CD4-positive, CD25-positive, alpha-beta regulatory T cell (primary cell): ENCODE measurements at regions not wholly inside any gene's neighbourhood (a gene's known extent, or its start where the extent isn't known, plus 50 kb on each side); places are given as distances from the start of the nearest gene placed in this dataset.

Experiments
- ATAC-seq, 2 donors: fragments of 150-1000 bp; cut with Tn5 transposase; one replicate each; pipeline ENCODE4 v1.10.0; 2021; ENCODE audit warnings: low read depth in 2 of 2, moderate number of reproducible peaks in 2 of 2, moderate library complexity in 1 of 2
- DNase-seq, 3 donors: peaks; one replicate each; pipeline versions ENCODE4 v3.0.0 to v3.0.0-alpha.2; 2012 to 2022; ENCODE audit warnings: mixed read lengths in 1 of 3
- H3K27ac ChIP-seq: one replicate; pipeline ENCODE4 v1.7.0; 2013; ENCODE audit warnings: mild to moderate bottlenecking, low read length; ENCODE audit not compliant: insufficient read depth, poor library complexity, severe bottlenecking
- H3K27me3 ChIP-seq: one replicate; pipeline ENCODE4 v1.7.0; 2013; ENCODE audit warnings: low read length; ENCODE audit not compliant: control insufficient read depth, insufficient read depth
- H3K36me3 ChIP-seq: one replicate; pipeline ENCODE4 v1.7.0; 2013; ENCODE audit warnings: mild to moderate bottlenecking, low read length, moderate library complexity; ENCODE audit not compliant: control insufficient read depth, insufficient read depth
- H3K4me1 ChIP-seq: 2 replicates; pipeline ENCODE4 v1.7.0; 2013; ENCODE audit warnings: mild to moderate bottlenecking, low read length; ENCODE audit not compliant: insufficient read depth, control insufficient read depth, poor library complexity, severe bottlenecking
- H3K4me3 ChIP-seq: one replicate; pipeline ENCODE4 v1.7.0; 2013; ENCODE audit warnings: low read depth, mild to moderate bottlenecking, low read length, moderate library complexity
- H3K9me3 ChIP-seq, 2 experiments: 1 replicate in 1 of 2; 2 replicates in 1 of 2; pipeline ENCODE4 v1.7.0; 2013; ENCODE audit warnings: low read length in 2 of 2, mild to moderate bottlenecking in 1 of 2, moderate library complexity in 1 of 2; ENCODE audit not compliant: control insufficient read depth in 2 of 2
- H3K27ac Mint-ChIP-seq, 3 donors: one replicate each; pipeline ENCODE4 v1.8.0; 2020 to 2022; ENCODE audit warnings: mild to moderate bottlenecking in 3 of 3, mixed read lengths in 3 of 3, moderate library complexity in 2 of 3
- H3K27me3 Mint-ChIP-seq: one replicate; pipeline ENCODE4 v1.8.0; 2022; ENCODE audit warnings: mild to moderate bottlenecking, mixed read lengths
- H3K36me3 Mint-ChIP-seq: one replicate; pipeline ENCODE4 v1.8.0; 2020; ENCODE audit warnings: mixed read lengths
- H3K4me1 Mint-ChIP-seq, 4 donors: one replicate each; pipeline ENCODE4 v1.8.0; 2020 to 2022; ENCODE audit warnings: mixed read lengths in 4 of 4, mild to moderate bottlenecking in 1 of 4
- H3K4me3 Mint-ChIP-seq, 4 donors: one replicate each; pipeline ENCODE4 v1.8.0; 2020 to 2022; ENCODE audit warnings: mild to moderate bottlenecking in 4 of 4, mixed read lengths in 4 of 4, moderate library complexity in 3 of 4
- H3K9me3 Mint-ChIP-seq, 7 donors: one replicate each; pipeline ENCODE4 v1.8.0; 2020 to 2022; ENCODE audit warnings: mixed read lengths in 7 of 7, mild to moderate bottlenecking in 3 of 7, moderate library complexity in 2 of 7

DNA sequence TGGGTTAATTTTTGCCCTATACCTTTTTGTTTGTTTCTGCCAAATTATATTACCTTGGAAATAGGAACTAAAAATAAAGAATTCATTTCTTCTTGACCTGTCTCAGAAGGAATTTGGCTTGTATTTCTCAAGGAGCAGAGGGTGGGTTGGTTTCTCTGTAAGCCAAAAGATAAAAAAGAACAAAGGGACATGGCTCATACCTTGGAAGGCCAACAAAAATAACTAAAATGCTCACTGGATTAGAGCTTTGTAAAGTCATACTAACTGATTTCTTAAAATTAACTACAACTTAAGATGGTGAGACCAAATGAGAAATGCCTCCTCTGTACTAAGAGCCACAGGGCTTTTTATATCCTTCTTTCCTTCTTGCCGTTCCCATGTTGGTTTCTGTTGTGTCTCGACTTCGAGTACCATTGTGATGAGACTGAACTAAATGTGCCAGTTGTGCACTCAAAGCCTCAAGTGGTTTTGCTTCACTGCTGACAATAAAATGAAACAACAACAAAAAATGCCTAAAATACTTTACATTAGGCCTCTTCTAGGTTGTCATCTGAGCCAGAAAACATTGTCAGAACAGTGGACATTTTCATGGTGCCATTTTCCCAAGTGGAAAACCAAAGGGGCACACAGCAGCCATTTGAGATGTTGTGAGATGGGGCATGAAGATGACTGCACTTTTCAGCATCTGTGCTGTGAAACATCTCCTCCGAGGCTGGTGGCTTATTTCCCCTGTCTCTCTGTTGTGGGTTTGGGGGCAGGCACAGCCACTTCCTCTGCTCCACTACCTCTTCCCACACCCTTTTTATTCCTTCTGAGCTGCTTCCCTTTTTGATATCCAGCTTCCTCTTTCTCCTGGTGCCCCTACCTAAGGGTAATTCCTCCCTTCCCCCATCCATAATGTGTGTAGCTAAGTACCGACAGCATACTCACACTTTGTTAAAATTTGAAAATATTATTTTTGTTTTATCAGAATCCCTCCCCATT, 51.8 kb upstream of the AGR3 start:
- peak overlapping the region in 2 of 4 donors; percentile 60 to 66 for H3K4me3 Mint-ChIP-seq
- H3K4me1 ChIP-seq = peaks cover 15% of the 10 kb centered on the region
- H3K27me3 ChIP-seq = no peaks in the 10 kb centered on the region
- H3K36me3 ChIP-seq = no peaks in the 10 kb centered on the region
- H3K4me1 Mint-ChIP-seq = peaks cover 12 to 43% (median 22%) of the 10 kb centered on the region in 4 donors
- peak overlapping the region in 2 of 3 donors; percentile 27 to 29 for H3K27ac Mint-ChIP-seq
- no peaks in the 10 kb centered on the region for H3K27me3 Mint-ChIP-seq
- no peaks in the 10 kb centered on the region for H3K9me3 ChIP-seq
- H3K27ac ChIP-seq = no peak overlapping the region
- ATAC-seq = peak; percentile 28 to 56
- peak overlapping the region; percentile 23 for H3K4me3 ChIP-seq
- H3K36me3 Mint-ChIP-seq = no peaks in the 10 kb centered on the region
- peak in 1 of 3 donors; percentile 34 for DNase-seq
- peaks cover 0 to 1% (median 0%) of the 10 kb centered on the region in 7 donors for H3K9me3 Mint-ChIP-seq

DNA sequence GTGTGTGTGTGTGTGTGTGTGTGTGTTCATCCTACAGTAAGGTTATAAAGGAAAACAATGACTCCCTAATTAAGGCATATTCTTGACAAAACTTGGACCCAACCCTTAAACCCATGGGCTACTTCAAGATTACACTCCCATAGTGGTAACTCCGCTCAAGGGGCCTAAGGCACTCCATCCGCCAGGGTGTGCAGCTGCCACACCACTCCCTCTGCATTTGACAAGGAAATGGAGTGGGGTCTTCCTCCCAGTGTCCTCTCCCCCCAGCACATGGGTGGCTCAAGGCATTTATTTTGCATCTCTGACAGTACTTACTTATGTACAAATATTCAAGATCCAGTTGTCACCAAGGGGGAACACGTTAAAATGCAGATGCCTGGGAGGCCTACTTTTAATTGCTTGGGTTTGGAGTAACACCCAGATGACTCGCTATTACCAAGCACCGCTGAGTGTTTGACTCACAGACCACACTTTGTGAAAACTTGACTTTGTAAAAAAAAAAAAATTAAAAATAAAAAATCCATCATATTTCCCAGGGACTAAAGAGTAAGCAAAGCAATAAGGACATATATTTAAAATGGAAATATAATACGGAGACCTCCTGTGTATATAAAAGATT, 53.0 kb upstream of the AGR3 start:
- no peaks in the 10 kb centered on the region for H3K27me3 Mint-ChIP-seq
- no peak overlapping the region for H3K27ac ChIP-seq
- no peaks in the 10 kb centered on the region for H3K27me3 ChIP-seq
- H3K4me1 Mint-ChIP-seq = peaks cover 15 to 39% (median 22%) of the 10 kb centered on the region in 4 donors
- H3K4me3 ChIP-seq = no peak overlapping the region
- ATAC-seq (no peak), DNase-seq (no peak)
- H3K36me3 ChIP-seq = no peaks in the 10 kb centered on the region
- H3K36me3 Mint-ChIP-seq = no peaks in the 10 kb centered on the region
- no peaks in the 10 kb centered on the region for H3K9me3 ChIP-seq
- H3K9me3 Mint-ChIP-seq = peaks cover 0 to 1% (median 0%) of the 10 kb centered on the region in 7 donors
- H3K4me1 ChIP-seq = peaks cover 15% of the 10 kb centered on the region
- H3K27ac Mint-ChIP-seq = no peak overlapping the region
- H3K4me3 Mint-ChIP-seq = no peak overlapping the region

DNA sequence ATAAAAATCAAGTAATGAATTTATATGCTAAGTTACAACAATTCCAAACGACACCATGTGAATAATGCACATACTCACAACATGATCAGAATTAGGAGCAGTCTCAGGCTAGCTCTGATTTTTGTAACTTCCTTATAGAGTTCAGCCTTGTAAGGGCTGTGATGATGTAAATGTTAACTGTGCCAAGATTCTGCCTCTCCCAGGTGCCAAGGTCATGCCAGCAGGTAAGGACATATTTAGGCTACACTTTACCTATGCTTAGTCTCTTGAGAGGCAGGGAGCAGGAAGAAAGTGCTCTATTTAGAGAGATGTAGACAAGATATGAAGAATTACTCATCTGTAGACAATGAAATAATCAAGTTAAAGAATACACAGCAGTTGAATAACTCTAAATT, 53.6 kb upstream of the AGR3 start:
- H3K4me1 Mint-ChIP-seq = peaks cover 18 to 34% (median 23%) of the 10 kb centered on the region in 4 donors
- no peak for ATAC-seq

DNA sequence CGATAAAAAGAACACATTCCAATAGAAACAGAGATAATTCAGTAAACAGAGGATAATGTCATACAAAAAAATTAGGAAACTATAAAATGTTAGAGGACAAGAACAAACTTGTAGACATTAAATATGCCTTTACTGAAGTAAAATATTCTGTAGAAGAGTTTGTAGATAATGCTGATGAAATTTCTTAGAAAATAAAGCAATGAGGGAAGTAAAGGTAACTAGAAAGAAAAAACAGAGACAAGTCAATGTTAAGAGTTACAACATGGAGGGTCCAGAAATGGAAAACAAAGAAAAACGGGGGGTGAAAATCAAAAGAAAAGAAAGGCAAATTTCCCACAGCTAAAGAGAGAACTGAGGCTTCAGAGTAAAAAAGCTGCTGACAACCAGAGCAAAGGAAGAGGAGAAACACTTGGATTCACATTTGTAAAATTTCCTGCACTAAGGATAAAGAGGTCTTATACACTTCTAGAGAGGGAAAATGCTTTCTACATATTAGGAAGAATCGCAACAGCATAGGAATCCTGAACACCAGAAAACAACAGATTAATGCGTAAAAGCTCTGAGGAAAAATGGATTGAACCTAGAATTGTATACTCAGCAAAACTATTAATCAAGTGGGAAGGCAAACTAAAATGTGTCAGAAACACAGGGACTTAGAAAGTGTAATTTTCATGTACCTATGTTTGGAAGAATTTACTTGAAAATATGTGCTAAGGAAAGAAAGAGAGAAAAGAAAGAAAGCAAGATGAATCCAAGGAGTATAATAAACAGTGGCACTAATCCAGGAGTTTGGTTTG, 55.0 kb upstream of the AGR3 start:
- no peak for DNase-seq
- H3K27me3 ChIP-seq = no peaks in the 10 kb centered on the region
- H3K36me3 Mint-ChIP-seq = no peaks in the 10 kb centered on the region
- H3K9me3 Mint-ChIP-seq = peaks cover 0 to 1% (median 0%) of the 10 kb centered on the region in 7 donors
- peaks cover 11 to 25% (median 18%) of the 10 kb centered on the region in 4 donors for H3K4me1 Mint-ChIP-seq
- no peak overlapping the region for H3K27ac Mint-ChIP-seq
- H3K4me3 ChIP-seq = no peak overlapping the region
- H3K27me3 Mint-ChIP-seq = no peaks in the 10 kb centered on the region
- H3K4me3 Mint-ChIP-seq = no peak overlapping the region
- H3K27ac ChIP-seq = no peak overlapping the region
- no peak for ATAC-seq
- peaks cover 15% of the 10 kb centered on the region for H3K4me1 ChIP-seq
- no peaks in the 10 kb centered on the region for H3K36me3 ChIP-seq
- H3K9me3 ChIP-seq = no peaks in the 10 kb centered on the region

More for the DNA sequence above, 53.6 kb upstream of the AGR3 start:
- H3K4me3 Mint-ChIP-seq = no peak overlapping the region
- peaks cover 0 to 1% (median 0%) of the 10 kb centered on the region in 7 donors for H3K9me3 Mint-ChIP-seq
- Histone ChIP-seq H3K36me3 (no peaks in the 10 kb centered on the region), H3K27ac (no peak overlapping the region), H3K4me3 (no peak overlapping the region), H3K9me3 (no peaks in the 10 kb centered on the region), H3K27me3 (no peaks in the 10 kb centered on the region), H3K4me1 (peaks cover 15% of the 10 kb centered on the region)
- no peaks in the 10 kb centered on the region for H3K27me3 Mint-ChIP-seq
- H3K36me3 Mint-ChIP-seq = no peaks in the 10 kb centered on the region
- no peak for DNase-seq
- no peak overlapping the region for H3K27ac Mint-ChIP-seq

DNA sequence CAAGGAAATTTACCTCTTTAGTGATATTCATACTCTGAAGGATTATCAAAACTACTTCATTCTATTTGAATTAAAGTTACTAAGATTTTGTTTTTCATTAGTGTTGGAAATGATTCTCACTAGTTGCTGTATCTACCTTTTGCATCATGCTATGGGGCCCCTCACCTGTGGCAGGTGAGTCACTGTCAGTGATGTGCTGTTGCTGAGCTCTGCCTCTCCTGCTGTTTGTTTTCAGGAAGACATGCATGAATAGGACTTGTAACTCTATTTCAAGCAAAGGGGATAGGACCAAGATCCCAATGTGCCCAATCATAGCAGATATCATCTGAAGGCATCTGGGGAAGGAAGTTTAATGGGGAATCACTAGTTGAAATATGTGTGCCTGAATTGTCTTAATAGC, 57.4 kb upstream of the AGR3 start:
- Mint-ChIP-seq H3K27ac (no peak overlapping the region), H3K4me3 (no peak overlapping the region), H3K4me1 (peaks cover 2 to 14% (median 8%) of the 10 kb centered on the region in 4 donors), H3K36me3 (no peaks in the 10 kb centered on the region), H3K27me3 (no peaks in the 10 kb centered on the region), H3K9me3 (peaks cover 0 to 2% (median 0%) of the 10 kb centered on the region in 7 donors)
- no peaks in the 10 kb centered on the region for H3K9me3 ChIP-seq
- no peak for ATAC-seq
- H3K27ac ChIP-seq = no peak overlapping the region
- H3K4me3 ChIP-seq = no peak overlapping the region
- H3K27me3 ChIP-seq = no peaks in the 10 kb centered on the region
- H3K36me3 ChIP-seq = no peaks in the 10 kb centered on the region
- no peaks in the 10 kb centered on the region for H3K4me1 ChIP-seq
- no peak for DNase-seq

DNA sequence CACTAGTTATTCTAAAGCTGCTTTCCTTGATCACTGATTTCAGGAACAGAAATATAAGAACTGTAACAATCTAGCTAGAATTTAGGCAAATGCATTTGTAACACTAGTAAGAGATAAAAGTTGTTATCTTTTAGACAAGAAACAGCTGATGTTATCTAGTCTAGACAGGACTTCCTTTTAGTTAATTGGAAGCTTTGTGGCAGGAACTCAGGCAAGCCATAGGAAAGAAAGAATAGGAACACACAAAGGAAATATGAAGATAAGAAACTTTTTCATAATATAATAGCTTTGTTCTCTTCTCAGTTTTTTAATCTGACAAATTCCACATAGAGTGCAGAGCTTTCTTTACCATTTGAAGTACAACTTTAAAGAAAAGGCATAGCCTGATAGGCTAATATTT, 59.0 kb upstream of the AGR3 start:
- DNase-seq (no peak), ATAC-seq (no peak)
- Mint-ChIP-seq H3K27ac (no peak overlapping the region), H3K27me3 (peaks cover 4% of the 10 kb centered on the region), H3K36me3 (no peaks in the 10 kb centered on the region), H3K4me1 (peaks cover 0 to 14% (median 6%) of the 10 kb centered on the region in 4 donors), H3K9me3 (peaks cover 0 to 5% (median 2%) of the 10 kb centered on the region in 7 donors), H3K4me3 (no peak overlapping the region)
- no peak overlapping the region for H3K27ac ChIP-seq
- H3K9me3 ChIP-seq = no peaks in the 10 kb centered on the region
- no peak overlapping the region for H3K4me3 ChIP-seq
- no peaks in the 10 kb centered on the region for H3K36me3 ChIP-seq
- no peaks in the 10 kb centered on the region for H3K27me3 ChIP-seq
- no peaks in the 10 kb centered on the region for H3K4me1 ChIP-seq

DNA sequence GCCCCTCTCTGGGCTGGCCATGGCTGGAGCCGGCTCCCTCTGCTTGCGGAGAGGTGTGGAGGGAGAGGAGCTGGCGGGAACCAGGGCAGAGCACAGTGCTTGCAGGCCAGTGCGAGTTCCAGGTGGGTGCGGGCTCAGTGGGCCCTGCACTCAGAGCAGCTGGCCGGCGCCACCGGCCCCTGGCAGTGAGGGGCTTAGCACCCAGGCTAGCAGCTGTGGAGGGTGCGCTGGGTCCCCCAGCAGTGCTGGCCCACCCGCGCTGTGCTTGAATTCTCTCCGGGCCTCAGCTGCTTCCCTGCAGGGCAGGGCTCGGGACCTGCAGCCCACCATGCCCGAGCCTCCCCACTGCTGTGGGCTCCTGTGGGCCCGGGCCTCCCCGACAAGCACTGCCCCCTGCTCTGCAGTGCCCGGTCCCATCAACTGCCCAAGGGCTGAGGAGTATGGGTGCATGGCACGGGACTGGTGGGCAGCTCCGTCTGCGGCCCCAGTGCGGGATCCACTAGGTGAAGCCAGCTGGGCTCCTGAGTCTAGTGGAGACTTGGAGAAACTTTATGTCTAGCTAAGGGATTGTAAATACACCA, 61.2 kb upstream of the AGR3 start:
- DNase-seq (no peak), ATAC-seq (no peak)
- Mint-ChIP-seq H3K36me3 (no peaks in the 10 kb centered on the region), H3K27ac (no peak overlapping the region), H3K4me3 (no peak overlapping the region), H3K9me3 (peaks cover 0 to 14% (median 5%) of the 10 kb centered on the region in 7 donors), H3K27me3 (peaks cover 9% of the 10 kb centered on the region), H3K4me1 (peaks cover 0 to 14% (median 6%) of the 10 kb centered on the region in 4 donors)
- H3K4me3 ChIP-seq = no peak overlapping the region
- no peaks in the 10 kb centered on the region for H3K36me3 ChIP-seq
- H3K4me1 ChIP-seq = no peaks in the 10 kb centered on the region
- H3K27me3 ChIP-seq = no peaks in the 10 kb centered on the region
- H3K27ac ChIP-seq = no peak overlapping the region
- H3K9me3 ChIP-seq = peaks cover 4 to 5% of the 10 kb centered on the region in 2 experiments
